ENCODE measurements at regions not wholly inside any gene's neighbourhood (a gene's known extent, or its start where the extent isn't known, plus 50 kb on each side); places are given as distances from the start of the nearest gene placed in this dataset.

DNA sequence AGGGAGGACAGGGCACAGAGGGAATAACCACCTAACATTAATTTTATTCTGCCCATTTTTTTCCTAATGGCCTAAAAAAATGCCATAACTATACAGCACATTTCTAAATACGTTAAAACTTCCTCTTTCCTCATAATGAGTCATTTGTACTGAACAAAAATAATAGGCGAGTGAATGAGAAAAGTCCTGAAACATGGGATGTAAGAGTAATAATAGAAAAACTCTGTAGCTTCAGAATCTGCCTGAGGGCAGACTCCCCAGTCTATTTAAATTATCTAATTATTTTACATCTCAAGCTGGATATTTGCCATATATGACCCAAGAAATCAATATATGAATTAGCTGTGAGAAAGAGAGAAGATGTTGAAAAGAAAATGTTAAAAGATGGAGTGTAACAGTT, 285.1 kb downstream of the TMX3 start:
- Histone ChIP-seq H3K27ac (no peak overlapping the region), H3K4me3 (no peak overlapping the region), H3K4me1 (no peaks in the 10 kb centered on the region), H3K9me3 (ENCODE audit: low read depth) (no peaks in the 10 kb centered on the region), H4K20me1 (ENCODE audit: low read depth) (no peaks in the 10 kb centered on the region), H3K27me3 (no peaks in the 10 kb centered on the region), H3K9ac (no peak overlapping the region), H2AFZ (replicated peaks) (no peak overlapping the region), H3K4me2 (no peak overlapping the region), H3K79me2 (ENCODE audit: low read depth) (no peaks in the 10 kb centered on the region), H3F3A (ENCODE audit: low read depth) (no peaks in the 10 kb centered on the region), H3K36me3 (no peaks in the 10 kb centered on the region)
- Mint-ChIP-seq H3K36me3 (no peaks in the 10 kb centered on the region), H3K27me3 (ENCODE audit: insufficient read depth, low read depth) (peaks cover 2% of the 10 kb centered on the region), H3K9me3 (no peaks in the 10 kb centered on the region), H3K4me1 (peaks cover 4% of the 10 kb centered on the region), H3K4me3 (no peak overlapping the region), H3K27ac (no peak overlapping the region)
- TF ChIP-seq, protein P1, sequence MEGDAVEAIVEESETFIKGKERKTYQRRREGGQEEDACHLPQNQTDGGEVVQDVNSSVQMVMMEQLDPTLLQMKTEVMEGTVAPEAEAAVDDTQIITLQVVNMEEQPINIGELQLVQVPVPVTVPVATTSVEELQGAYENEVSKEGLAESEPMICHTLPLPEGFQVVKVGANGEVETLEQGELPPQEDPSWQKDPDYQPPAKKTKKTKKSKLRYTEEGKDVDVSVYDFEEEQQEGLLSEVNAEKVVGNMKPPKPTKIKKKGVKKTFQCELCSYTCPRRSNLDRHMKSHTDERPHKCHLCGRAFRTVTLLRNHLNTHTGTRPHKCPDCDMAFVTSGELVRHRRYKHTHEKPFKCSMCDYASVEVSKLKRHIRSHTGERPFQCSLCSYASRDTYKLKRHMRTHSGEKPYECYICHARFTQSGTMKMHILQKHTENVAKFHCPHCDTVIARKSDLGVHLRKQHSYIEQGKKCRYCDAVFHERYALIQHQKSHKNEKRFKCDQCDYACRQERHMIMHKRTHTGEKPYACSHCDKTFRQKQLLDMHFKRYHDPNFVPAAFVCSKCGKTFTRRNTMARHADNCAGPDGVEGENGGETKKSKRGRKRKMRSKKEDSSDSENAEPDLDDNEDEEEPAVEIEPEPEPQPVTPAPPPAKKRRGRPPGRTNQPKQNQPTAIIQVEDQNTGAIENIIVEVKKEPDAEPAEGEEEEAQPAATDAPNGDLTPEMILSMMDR (IDR thresholded peaks at IDR 0.05): no peak
- no peak for TF ChIP-seq EZH2phosphoT487 (IDR thresholded peaks at IDR 0.05)
- DNase-seq (ENCODE audit: low spot score): no peak

DNA sequence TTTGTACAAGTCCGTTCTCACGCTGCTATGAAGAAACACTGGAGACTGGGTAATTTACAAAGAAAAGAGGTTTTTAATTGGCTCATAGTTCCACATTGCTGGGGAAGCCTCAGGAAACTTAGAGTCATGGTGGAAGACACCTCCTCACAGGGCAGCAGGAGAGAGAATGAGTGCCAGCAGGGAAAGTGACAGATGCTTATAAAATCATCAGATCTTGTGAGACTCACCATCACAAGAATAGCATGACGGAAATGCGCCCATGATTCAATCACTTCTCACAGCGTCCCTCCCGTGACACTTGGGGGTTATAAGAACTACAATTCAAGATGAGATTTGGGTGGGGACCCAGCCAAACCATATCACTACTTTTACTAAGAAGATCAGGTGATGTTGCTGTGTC, 285.8 kb downstream of the TMX3 start:
- no peaks in the 10 kb centered on the region for H3K79me2 ChIP-seq (ENCODE audit: low read depth)
- Mint-ChIP-seq H3K36me3 (no peaks in the 10 kb centered on the region), H3K9me3 (no peaks in the 10 kb centered on the region), H3K4me1 (peaks cover 4% of the 10 kb centered on the region), H3K27ac (no peak overlapping the region), H3K4me3 (no peak overlapping the region), H3K27me3 (ENCODE audit: insufficient read depth, low read depth) (peaks cover 2% of the 10 kb centered on the region)
- no peak overlapping the region for H3K27ac ChIP-seq
- no peak overlapping the region for H3K4me2 ChIP-seq
- no peaks in the 10 kb centered on the region for H3K27me3 ChIP-seq
- H3F3A ChIP-seq (ENCODE audit: low read depth): no peaks in the 10 kb centered on the region
- H3K4me3 ChIP-seq: no peak overlapping the region
- no peak overlapping the region for H3K9ac ChIP-seq
- DNase-seq (ENCODE audit: low spot score): no peak
- H3K36me3 ChIP-seq: no peaks in the 10 kb centered on the region
- H4K20me1 ChIP-seq (ENCODE audit: low read depth): no peaks in the 10 kb centered on the region
- no peak overlapping the region for H2AFZ ChIP-seq (replicated peaks)
- no peaks in the 10 kb centered on the region for H3K4me1 ChIP-seq
- no peaks in the 10 kb centered on the region for H3K9me3 ChIP-seq (ENCODE audit: low read depth)
- TF ChIP-seq EZH2phosphoT487 (IDR thresholded peaks at IDR 0.05): no peak
- no peak for TF ChIP-seq EZH2 (IDR thresholded peaks at IDR 0.05)
- TF ChIP-seq, protein P1 (IDR thresholded peaks at IDR 0.05): no peak

DNA sequence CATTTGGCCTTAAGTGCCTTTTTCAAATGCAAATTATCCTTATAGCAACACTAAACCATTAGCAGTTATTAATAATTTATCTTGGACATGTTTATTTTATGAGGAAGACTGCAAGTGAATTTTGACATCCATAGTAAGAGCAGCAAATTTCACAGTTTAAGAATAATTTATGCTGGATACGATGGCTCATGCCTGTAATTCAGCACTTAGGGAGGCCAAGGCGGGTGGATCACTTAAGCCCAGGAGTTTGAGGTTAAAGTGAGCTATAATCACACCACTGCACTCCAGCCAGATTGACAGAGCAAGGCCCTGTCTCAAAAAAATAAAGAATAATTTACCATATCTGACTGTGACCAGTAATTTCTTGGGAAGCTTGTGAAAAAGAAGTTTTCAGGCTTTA, 286.2 kb downstream of the TMX3 start:
- Histone ChIP-seq H3K36me3 (no peaks in the 10 kb centered on the region), H3K4me2 (no peak overlapping the region), H3K27me3 (no peaks in the 10 kb centered on the region), H2AFZ (replicated peaks) (no peak overlapping the region), H3K4me1 (no peaks in the 10 kb centered on the region), H3K9me3 (ENCODE audit: low read depth) (no peaks in the 10 kb centered on the region), H3K79me2 (ENCODE audit: low read depth) (no peaks in the 10 kb centered on the region), H3K9ac (no peak overlapping the region), H3F3A (ENCODE audit: low read depth) (no peaks in the 10 kb centered on the region), H3K4me3 (no peak overlapping the region), H4K20me1 (ENCODE audit: low read depth) (no peaks in the 10 kb centered on the region), H3K27ac (no peak overlapping the region)
- Mint-ChIP-seq H3K4me1 (peaks cover 4% of the 10 kb centered on the region), H3K27me3 (ENCODE audit: insufficient read depth, low read depth) (peaks cover 2% of the 10 kb centered on the region), H3K9me3 (no peaks in the 10 kb centered on the region), H3K4me3 (no peak overlapping the region), H3K27ac (no peak overlapping the region), H3K36me3 (no peaks in the 10 kb centered on the region)
- no peak for DNase-seq (ENCODE audit: low spot score)
- TF ChIP-seq EZH2 (IDR thresholded peaks at IDR 0.05): no peak
- TF ChIP-seq, protein P1 (IDR thresholded peaks at IDR 0.05): no peak

DNA sequence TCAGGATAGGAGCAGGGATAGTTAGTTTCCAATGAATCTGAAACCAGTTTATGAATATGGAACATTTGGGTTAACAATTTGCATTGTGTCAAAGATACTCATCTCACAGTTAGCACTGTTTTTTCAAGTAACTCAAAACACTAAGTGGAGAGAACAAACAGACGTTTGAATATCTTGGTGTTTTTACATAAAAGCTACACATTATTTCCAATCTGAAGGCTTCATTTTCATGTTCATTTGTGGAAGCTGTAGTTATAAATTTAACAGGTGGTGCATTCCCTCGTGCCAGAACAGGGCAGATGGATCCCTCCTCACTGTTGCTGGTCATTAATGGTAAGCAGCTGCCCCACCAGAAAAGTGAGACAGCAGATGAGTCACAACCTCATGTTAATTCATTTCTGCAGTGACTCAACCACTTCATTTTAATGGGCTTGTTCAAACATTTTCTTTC, 286.9 kb downstream of the TMX3 start:
- no peaks in the 10 kb centered on the region for H3K79me2 ChIP-seq (ENCODE audit: low read depth)
- no peaks in the 10 kb centered on the region for H3K27me3 ChIP-seq
- no peak overlapping the region for H2AFZ ChIP-seq (replicated peaks)
- no peak overlapping the region for H3K4me2 ChIP-seq
- DNase-seq (ENCODE audit: low spot score): no peak
- H3K27ac Mint-ChIP-seq: no peak overlapping the region
- H3K9ac ChIP-seq: no peak overlapping the region
- no peaks in the 10 kb centered on the region for H3K36me3 ChIP-seq
- peaks cover 4% of the 10 kb centered on the region for H3K4me1 Mint-ChIP-seq
- H3K4me3 ChIP-seq: no peak overlapping the region
- H3K4me1 ChIP-seq: no peaks in the 10 kb centered on the region
- no peaks in the 10 kb centered on the region for H4K20me1 ChIP-seq (ENCODE audit: low read depth)
- H3K27me3 Mint-ChIP-seq (ENCODE audit: insufficient read depth, low read depth): peaks cover 2% of the 10 kb centered on the region
- no peaks in the 10 kb centered on the region for H3K36me3 Mint-ChIP-seq
- H3K9me3 Mint-ChIP-seq: peaks cover 3% of the 10 kb centered on the region
- no peaks in the 10 kb centered on the region for H3F3A ChIP-seq (ENCODE audit: low read depth)
- H3K9me3 ChIP-seq (ENCODE audit: low read depth): no peaks in the 10 kb centered on the region
- no peak overlapping the region for H3K4me3 Mint-ChIP-seq
- H3K27ac ChIP-seq: no peak overlapping the region
- TF ChIP-seq EZH2 (IDR thresholded peaks at IDR 0.05) (no peak), EZH2phosphoT487 (IDR thresholded peaks at IDR 0.05) (no peak)
- TF ChIP-seq, protein P1 (IDR thresholded peaks at IDR 0.05): no peak
